HG03097 (cell line): ENCODE measurements at regions not wholly inside any gene's neighbourhood (a gene's known extent, or its start where the extent isn't known, plus 50 kb on each side); places are given as distances from the start of the nearest gene placed in this dataset.

Source experiments
- ATAC-seq: cut with Tn5 transposase; IDR thresholded peaks from one replicate; pipeline ENCODE4 v1.9.1; 2021; ENCODE audit not compliant: unreplicated experiment, low FRiP score

- no peak for ATAC-seq
These were observed 105.8 kb upstream of the TOP1 start for GRCh38 chr20:40922865-40923264.

DNA sequence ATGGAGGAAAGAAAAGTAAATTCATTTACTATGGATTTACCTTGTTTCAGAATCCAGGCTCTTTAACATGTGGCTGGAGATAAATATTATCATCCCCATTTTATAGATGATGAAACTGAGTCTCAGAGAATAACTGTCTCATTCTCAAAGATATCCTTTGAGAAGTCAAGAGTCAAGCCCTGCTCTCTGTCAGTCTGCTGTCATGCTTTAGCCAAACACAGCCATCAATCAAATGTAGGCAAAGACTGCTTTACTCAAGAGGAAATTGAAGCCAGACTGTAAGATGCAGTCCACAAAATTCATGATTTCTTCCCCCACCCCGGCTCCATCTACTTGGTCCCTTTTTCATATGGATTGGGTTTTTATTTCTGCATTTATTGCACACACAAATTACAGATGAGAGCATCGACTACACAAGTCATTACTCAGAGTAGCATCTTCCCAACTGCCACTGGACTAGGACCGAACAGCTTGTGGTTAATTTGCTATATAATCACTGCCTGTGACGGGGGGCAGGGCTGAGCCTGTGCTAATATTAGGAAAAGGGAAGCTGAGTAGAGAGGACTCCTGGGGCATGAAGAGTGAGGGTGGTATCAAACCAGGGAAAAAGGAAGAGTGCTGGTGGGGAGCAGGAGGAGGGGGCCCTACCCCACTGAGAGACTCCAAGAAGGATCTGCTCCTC is 102.7 kb upstream of the TOP1 start:
- ATAC-seq, result no peak

- no peak for ATAC-seq
These were observed 101.7 kb upstream of the TOP1 start for GRCh38 chr20:40926928-40927327.

GRCh38 chr20:40930561-40930960 is 98.1 kb upstream of the TOP1 start:
- no peak for ATAC-seq

- no peak for ATAC-seq
These were observed 97.1 kb upstream of the TOP1 start for GRCh38 chr20:40931410-40932044.

GRCh38 chr20:40932436-40932835 is 96.2 kb upstream of the TOP1 start:
- ATAC-seq, result no peak

- ATAC-seq, result no peak
These were observed 94.9 kb upstream of the TOP1 start for GRCh38 chr20:40933758-40934157.

GRCh38 chr20:40938020-40938419 is 90.6 kb upstream of the TOP1 start:
- no peak for ATAC-seq

DNA sequence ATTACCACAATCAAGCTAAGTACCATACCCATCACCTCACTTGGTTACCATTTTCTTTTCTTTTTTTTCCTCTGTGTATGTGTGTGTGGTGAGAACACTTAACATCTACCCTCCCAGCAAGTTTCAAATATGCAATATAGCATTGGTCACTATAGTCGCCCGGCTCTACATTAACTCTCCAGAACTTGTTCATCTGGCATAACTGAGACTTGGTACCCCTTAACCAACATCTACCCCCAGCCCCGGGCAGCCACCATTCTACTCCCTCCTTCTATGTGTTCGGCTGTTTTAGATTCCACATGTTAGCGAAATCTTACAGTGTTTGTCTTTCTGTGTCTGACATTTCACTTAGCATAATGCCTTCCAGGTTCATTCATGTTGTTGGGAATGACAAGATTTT is 89.0 kb upstream of the TOP1 start:
- ATAC-seq, result no peak

DNA sequence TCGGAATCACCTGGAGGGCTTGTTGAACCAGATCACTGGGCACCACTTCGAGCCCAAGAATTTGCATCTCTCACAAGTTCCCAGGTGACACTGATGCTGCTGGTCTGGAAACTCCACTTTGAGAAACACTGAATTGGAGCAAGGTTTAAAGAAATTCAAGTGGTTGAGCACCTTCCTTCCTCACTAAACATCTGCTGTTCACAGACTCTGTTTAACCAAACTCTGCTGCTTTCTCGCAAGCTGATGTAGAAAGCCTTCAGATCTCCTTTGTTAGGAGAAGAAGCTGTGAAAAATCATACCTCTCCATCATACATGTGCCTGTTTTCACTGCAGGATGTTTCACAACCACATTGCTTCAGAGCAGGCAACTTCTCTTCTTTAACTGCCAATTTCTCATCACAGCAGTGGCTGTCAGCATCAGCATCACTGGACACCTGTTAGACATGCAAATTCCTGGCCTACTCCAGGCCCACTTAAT is 87.5 kb upstream of the TOP1 start:
- ATAC-seq, result no peak

DNA sequence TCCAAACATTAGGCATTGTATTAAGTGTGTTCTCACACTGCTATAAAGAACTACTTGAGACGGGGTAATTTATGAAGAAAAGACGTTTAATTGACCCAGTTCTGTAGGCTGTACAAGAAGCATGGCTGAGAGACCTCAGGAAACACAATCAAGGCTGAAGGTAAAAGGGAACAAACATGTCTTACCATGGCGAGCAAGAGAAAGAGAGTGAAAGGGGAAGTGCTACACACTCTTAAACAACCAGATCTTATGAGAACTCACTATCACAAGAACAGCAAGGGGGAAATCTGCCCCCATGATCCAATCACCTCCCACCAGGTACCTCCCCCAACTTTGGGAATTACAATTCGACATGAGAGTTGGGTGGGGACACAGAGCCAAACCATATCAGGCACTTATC is 86.6 kb upstream of the TOP1 start:
- no peak for ATAC-seq

DNA sequence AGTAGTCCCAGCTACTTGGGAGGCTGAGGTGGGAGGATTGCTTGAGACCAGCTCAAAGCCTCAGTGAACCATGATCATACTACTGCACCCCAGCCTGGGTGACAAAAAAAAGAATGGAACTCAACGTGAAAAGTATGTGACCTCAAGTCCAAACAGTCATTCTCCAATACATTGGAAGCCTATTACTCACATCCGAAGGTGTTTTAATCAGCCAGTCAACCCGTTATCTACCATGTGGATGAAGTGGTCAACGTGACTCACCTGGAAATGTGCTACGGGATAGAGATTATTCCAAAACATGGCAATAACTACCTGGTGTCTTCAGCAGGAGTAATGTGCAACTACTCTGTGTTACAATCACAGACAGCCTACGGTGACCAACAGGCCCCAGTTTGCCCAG is 85.8 kb upstream of the TOP1 start:
- no peak for ATAC-seq

GRCh38 chr20:40943591-40943990 is 85.0 kb upstream of the TOP1 start:
- no peak for ATAC-seq

GRCh38 chr20:40945189-40945588 is 83.4 kb upstream of the TOP1 start:
- no peak for ATAC-seq

DNA sequence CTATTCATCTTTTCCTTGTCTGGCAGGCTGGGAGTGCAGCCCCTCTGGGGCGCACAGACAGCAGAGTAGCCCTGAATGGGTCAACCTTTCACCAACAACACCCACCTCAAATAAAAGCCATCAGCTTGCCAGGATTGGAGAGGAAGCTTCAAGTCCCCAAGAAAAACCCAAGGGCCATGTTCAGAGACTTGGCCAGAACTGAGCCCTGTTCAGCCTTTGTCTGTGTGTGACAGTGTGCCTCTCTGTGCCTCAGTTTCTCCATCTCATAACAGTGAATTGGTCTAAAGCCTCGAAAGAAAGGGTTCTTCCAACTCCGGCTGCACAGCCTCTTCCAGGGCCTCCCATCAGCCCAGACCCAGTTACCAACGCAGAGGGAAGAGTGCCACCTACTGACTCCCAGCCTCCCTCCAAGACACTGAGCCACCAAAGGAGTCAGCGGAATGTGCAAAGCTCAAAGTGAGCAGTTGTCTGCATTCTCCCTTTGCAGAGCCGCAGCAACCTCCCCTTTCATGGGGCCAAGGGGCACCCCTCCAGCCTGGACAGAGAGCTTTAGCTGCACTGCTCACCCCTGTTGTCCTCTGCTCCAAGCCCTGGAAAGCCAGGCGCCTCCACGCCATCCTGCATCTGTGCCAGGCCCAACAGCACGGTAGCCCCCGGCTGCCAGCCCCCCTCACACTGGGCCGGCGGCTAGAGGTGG is 82.7 kb upstream of the TOP1 start:
- no peak for ATAC-seq

DNA sequence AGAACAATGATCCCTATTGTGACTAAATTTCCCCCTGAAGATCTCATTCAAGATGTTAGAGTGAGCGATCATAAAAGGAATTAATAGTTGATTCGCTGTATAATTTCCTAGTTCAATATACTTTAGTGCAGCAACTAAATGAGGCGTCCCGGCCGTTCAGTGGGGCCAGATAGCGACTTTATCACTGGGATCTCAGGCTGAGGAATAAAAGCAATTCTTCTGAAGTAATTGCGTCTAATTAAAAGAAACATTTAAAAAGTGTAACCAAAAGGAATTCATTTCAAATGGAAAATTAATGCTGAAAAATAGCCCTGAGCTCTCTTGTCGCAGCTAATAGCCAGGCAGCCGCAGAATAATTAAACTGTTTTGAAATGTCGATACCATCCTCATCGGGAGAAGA is 82.2 kb upstream of the TOP1 start:
- no peak for ATAC-seq

DNA sequence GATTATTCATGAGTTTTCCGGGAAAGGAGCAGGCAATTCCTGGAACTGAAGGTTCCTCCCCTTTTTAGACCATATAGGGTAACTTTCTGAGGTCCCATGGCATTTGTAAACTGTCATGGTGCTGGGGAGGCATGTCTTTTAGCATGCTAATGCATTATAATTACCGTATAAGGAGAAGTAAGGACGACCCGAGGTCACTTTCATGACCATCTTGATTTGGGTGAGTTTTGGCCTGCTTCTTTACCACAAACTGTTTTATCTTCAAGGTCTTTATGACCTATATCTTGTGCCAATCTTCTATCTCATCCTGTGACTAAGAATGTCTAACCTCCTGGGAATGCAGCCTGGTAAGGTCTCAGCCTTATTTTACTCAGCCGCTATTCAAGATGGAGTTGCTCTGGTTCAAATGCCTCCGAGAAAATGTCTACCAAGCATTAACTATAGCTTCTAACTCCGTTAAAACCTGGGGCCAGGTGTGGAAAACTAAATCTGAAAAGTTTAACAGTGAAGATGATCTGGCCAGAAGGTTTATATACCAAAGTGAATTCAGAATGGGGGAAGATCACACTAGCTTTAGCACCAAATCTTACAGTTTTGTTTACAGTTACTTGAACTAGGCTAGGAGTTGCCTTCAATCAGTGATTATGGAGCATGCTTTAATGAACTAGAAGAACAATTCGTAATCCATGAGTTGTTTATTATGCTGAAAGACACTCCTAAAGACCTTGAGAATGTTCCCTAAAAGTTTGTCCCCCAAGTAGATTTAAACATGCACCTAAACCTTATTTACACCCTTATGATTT is 80.0 kb upstream of the TOP1 start:
- no peak for ATAC-seq

GRCh38 chr20:40949346-40949745 is 79.3 kb upstream of the TOP1 start:
- no peak for ATAC-seq

DNA sequence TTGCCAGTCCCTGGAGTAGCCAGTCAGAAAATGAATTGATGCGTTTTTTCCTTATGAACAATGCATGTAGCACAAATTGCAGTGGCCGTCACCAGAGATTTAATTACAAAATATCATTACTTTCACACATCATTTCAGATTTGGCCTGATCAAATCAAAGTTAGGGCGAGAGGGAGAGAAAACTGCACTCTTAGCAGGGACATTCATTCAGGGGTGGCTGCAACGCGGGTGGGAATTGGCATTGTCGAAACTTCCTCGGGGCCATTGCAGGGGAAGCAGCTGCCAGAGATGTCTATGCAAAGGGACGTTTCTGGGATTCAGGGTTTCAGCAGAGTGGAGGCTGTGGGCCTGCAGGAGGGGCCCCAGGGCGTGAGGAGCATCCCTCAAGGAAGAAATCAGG is 76.5 kb upstream of the TOP1 start:
- no peak for ATAC-seq

- no peak for ATAC-seq
These were observed 75.2 kb upstream of the TOP1 start for GRCh38 chr20:40953416-40953815.

DNA sequence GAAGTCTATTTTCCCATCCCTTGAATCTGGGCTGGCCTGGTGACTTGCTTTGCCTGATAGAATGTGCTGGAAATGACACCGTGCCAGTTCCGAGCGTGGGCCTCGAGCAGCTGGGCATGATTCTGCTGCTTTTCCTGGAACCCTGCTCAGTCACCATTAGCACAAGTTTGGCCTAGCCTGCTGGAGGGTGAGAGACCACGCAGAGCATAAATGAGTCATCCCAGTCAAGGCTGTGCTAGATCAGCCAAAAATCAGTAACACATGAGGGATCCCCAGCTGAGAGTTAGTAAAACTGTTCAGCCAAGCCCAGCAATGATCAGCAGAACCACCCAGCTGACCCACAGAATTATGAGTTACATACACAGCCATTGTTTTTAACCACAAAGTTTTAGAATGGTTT is 74.8 kb upstream of the TOP1 start:
- ATAC-seq, result no peak
